Prostate gland (tissue), 2 donors: ENCODE measurements at regions not wholly inside any gene's neighbourhood (a gene's known extent, or its start where the extent isn't known, plus 50 kb on each side); places are given as distances from the start of the nearest gene placed in this dataset.

Experiments
- DNase-seq: peaks from one replicate; pipeline ENCODE4 v3.0.0-alpha.2; 2019; ENCODE audit warnings: low spot score
- H3K27ac ChIP-seq, 2 donors: fragments of 200-600 bp; sonication (generic); 2 replicates each; pipeline ENCODE4 v1.5.1; 2017 to 2019
- H3K27me3 ChIP-seq: fragments of 200-600 bp; sonication (generic); replicated peaks from 2 replicates; pipeline ENCODE4 v1.5.1; 2019; ENCODE audit not compliant: insufficient read depth
- H3K36me3 ChIP-seq, 2 donors: fragments of 200-600 bp; sonication (generic); 1 replicate in 1 of 2; 2 replicates in 1 of 2; pipeline versions ENCODE4 v1.5.1 to v1.8.1; 2017 to 2019
- H3K4me1 ChIP-seq: fragments of 200-600 bp; sonication (generic); replicated peaks from 2 replicates; pipeline ENCODE4 v1.5.1; 2019
- H3K4me3 ChIP-seq, 2 donors: fragments of 200-600 bp; sonication (generic); 2 replicates each; pipeline ENCODE4 v1.5.1; 2017 to 2019
- H3K9me3 ChIP-seq: fragments of 200-600 bp; sonication (generic); 2 replicates; pipeline ENCODE4 v1.5.1; 2017
- CTCF ChIP-seq, 4 experiments: fragments of 200-600 bp in 2 of 4; fragments of 450-650 bp in 2 of 4; sonication (generic) in 2 of 4; IDR thresholded peaks; 1 replicate in 3 of 4; 2 replicates in 1 of 4; pipeline ENCODE4 v1.5.1; 2016 to 2019; ENCODE audit warnings: antibody characterized with exemption in 4 of 4, mild to moderate bottlenecking in 2 of 4, moderate library complexity in 2 of 4
- POLR2A ChIP-seq: fragments of 450-650 bp; IDR thresholded peaks from one replicate; pipeline ENCODE4 v1.6.1; 2016; ENCODE audit warnings: antibody characterized with exemption, mild to moderate bottlenecking
- POLR2AphosphoS5 ChIP-seq: sonication (generic); formaldehyde crosslinking; IDR thresholded peaks from one replicate; pipeline ENCODE4 v1.6.1; 2017; ENCODE audit warnings: antibody characterized with exemption
- WGBS: methylation state at CpG from one replicate; pipeline ENCODE4 v1.1.5; 2018; 5-methylcytosine and 5-hydroxymethylcytosine counted together
- intact Hi-C: fragments of 100-400 bp; cut with DNase I; formaldehyde crosslinking; loops from one replicate; pipeline ENCODE4 v1.14.2; 2022

GRCh38 chr5:79853028-79853427, 138.0 kb downstream of the MTX3 start:
- no peaks in the 10 kb centered on the region for H3K4me1 ChIP-seq
- WGBS = 90% methylated on average over 3 of the region's 3 CpGs
- H3K4me3 ChIP-seq = no peak overlapping the region
- no peaks in the 10 kb centered on the region for H3K27me3 ChIP-seq
- no peak overlapping the region for H3K27ac ChIP-seq
- no peak for DNase-seq
- no peaks in the 10 kb centered on the region for H3K9me3 ChIP-seq
- H3K36me3 ChIP-seq = no peaks in the 10 kb centered on the region
- TF ChIP-seq POLR2AphosphoS5 (no peak), CTCF (IDR thresholded peaks at IDR 0.05) (no peak), POLR2A (no peak)
- intact Hi-C loops = no loop called here

GRCh38 chr5:79851391-79851863, 139.6 kb downstream of the MTX3 start:
- DNase-seq = no peak
- no peak for TF ChIP-seq CTCF (IDR thresholded peaks at IDR 0.05)
- TF ChIP-seq POLR2AphosphoS5 = no peak
- no peak for TF ChIP-seq POLR2A
- no peaks in the 10 kb centered on the region for H3K9me3 ChIP-seq
- H3K36me3 ChIP-seq = no peaks in the 10 kb centered on the region
- no peak overlapping the region for H3K27ac ChIP-seq
- H3K4me3 ChIP-seq = no peak overlapping the region
- no peaks in the 10 kb centered on the region for H3K4me1 ChIP-seq
- 42% methylated on average over 7 of the region's 7 CpGs for WGBS
- no peaks in the 10 kb centered on the region for H3K27me3 ChIP-seq
- intact Hi-C loops = no loop called here

GRCh38 chr5:79850941-79851340, 140.1 kb downstream of the MTX3 start:
- TF ChIP-seq POLR2AphosphoS5 (no peak), CTCF (IDR thresholded peaks at IDR 0.05) (no peak), POLR2A (no peak)
- no peaks in the 10 kb centered on the region for H3K4me1 ChIP-seq
- H3K4me3 ChIP-seq = no peak overlapping the region
- no peaks in the 10 kb centered on the region for H3K36me3 ChIP-seq
- DNase-seq = no peak
- no peak overlapping the region for H3K27ac ChIP-seq
- intact Hi-C loops = no loop called here
- no peaks in the 10 kb centered on the region for H3K27me3 ChIP-seq
- no peaks in the 10 kb centered on the region for H3K9me3 ChIP-seq
- WGBS = 79% methylated on average over 5 of the region's 5 CpGs

- no peak for TF ChIP-seq POLR2AphosphoS5
- TF ChIP-seq POLR2A = no peak
- TF ChIP-seq CTCF (IDR thresholded peaks at IDR 0.05) = no peak
- Histone ChIP-seq H3K9me3 (no peaks in the 10 kb centered on the region), H3K4me3 (no peak overlapping the region), H3K4me1 (no peaks in the 10 kb centered on the region), H3K36me3 (no peaks in the 10 kb centered on the region), H3K27me3 (no peaks in the 10 kb centered on the region), H3K27ac (no peak overlapping the region)
- DNase-seq = no peak
- WGBS = 71% methylated on average over 10 of the region's 10 CpGs
- intact Hi-C loops = no loop called here
Observed at GRCh38 chr5:79850316-79850822, 140.7 kb downstream of the MTX3 start.

- Histone ChIP-seq H3K4me1 (no peaks in the 10 kb centered on the region), H3K36me3 (no peaks in the 10 kb centered on the region), H3K4me3 (no peak overlapping the region), H3K27ac (no peak overlapping the region), H3K9me3 (no peaks in the 10 kb centered on the region), H3K27me3 (no peaks in the 10 kb centered on the region)
- intact Hi-C loops = no loop called here
- no peak for DNase-seq
- WGBS = 94% methylated on average over 16 of the region's 16 CpGs
- TF ChIP-seq POLR2A (no peak), CTCF (IDR thresholded peaks at IDR 0.05) (no peak), POLR2AphosphoS5 (no peak)
Observed at GRCh38 chr5:79849486-79850315, 141.4 kb downstream of the MTX3 start.
